Keratinocyte (primary cell): ENCODE measurements at regions not wholly inside any gene's neighbourhood (a gene's known extent, or its start where the extent isn't known, plus 50 kb on each side); places are given as distances from the start of the nearest gene placed in this dataset.

Experiments
- DNase-seq: peaks from one replicate; pipeline ENCODE4 v3.0.0-alpha.2; 2011; ENCODE audit warnings: low read depth, missing footprints, low spot score
- FAIRE-seq: peaks from 2 replicates; lab custom pipeline; 2011; peaks lifted over from hg19 to GRCh38; lab: Jason Lieb, UNC
- H2AFZ ChIP-seq: 2 replicates; pipeline ENCODE4 v1.6.0; 2012; ENCODE audit warnings: low read length, control low read depth, inconsistent platforms; ENCODE audit not compliant: control insufficient read depth
- H3K27ac ChIP-seq: 2 replicates; pipeline ENCODE4 v1.5.1; 2011; ENCODE audit warnings: low read length; ENCODE audit not compliant: control insufficient read depth, insufficient read depth
- H3K27me3 ChIP-seq: 3 replicates; pipeline ENCODE4 v1.6.0; 2011; ENCODE audit warnings: low read length; ENCODE audit not compliant: control insufficient read depth, insufficient read depth; ENCODE audit errors: extremely low read depth
- H3K36me3 ChIP-seq, 2 experiments: 2 replicates in 1 of 2; 3 replicates in 1 of 2; pipeline ENCODE4 v1.5.1; 2011; ENCODE audit warnings: low read length in 2 of 2, mild to moderate bottlenecking in 1 of 2; ENCODE audit not compliant: control insufficient read depth in 2 of 2, insufficient read depth in 2 of 2; ENCODE audit errors: extremely low read depth in 1 of 2
- H3K4me1 ChIP-seq: 3 replicates; pipeline ENCODE4 v1.5.1; 2011; ENCODE audit warnings: low read length; ENCODE audit not compliant: control insufficient read depth, insufficient read depth; ENCODE audit errors: extremely low read depth
- H3K4me2 ChIP-seq: 3 replicates; pipeline ENCODE4 v1.6.0; 2011; ENCODE audit warnings: low read depth, low read length; ENCODE audit not compliant: control insufficient read depth, insufficient read depth; ENCODE audit errors: extremely low read depth
- H3K4me3 ChIP-seq, 3 experiments: fragments of 200-600 bp in 1 of 3; sonication (generic) in 1 of 3; 2 replicates in 2 of 3; 3 replicates in 1 of 3; pipeline ENCODE4 v1.5.1; 2011 to 2016; ENCODE audit warnings: low read length in 3 of 3, mild to moderate bottlenecking in 3 of 3, control low read depth in 2 of 3, inconsistent platforms in 1 of 3, low read depth in 1 of 3, mixed read lengths in 1 of 3, mixed run types in 1 of 3, moderate library complexity in 1 of 3; ENCODE audit not compliant: control insufficient read depth in 2 of 3, insufficient read depth in 2 of 3; ENCODE audit errors: extremely low read depth in 1 of 3
- H3K79me2 ChIP-seq: 2 replicates; pipeline ENCODE4 v1.6.0; 2012; ENCODE audit warnings: low read length; ENCODE audit not compliant: control insufficient read depth, insufficient read depth
- H3K9ac ChIP-seq: 3 replicates; pipeline ENCODE4 v1.6.0; 2011; ENCODE audit warnings: low read length; ENCODE audit not compliant: control insufficient read depth, insufficient read depth; ENCODE audit errors: extremely low read depth
- H3K9me1 ChIP-seq: 3 replicates; pipeline ENCODE4 v1.6.0; 2011; ENCODE audit warnings: low read length; ENCODE audit not compliant: control insufficient read depth, insufficient read depth; ENCODE audit errors: extremely low read depth
- H3K9me3 ChIP-seq: 2 replicates; pipeline ENCODE4 v1.5.1; 2012; ENCODE audit warnings: low read depth, low read length; ENCODE audit not compliant: control insufficient read depth
- H4K20me1 ChIP-seq: 3 replicates; pipeline ENCODE4 v1.6.0; 2011; ENCODE audit warnings: low read length; ENCODE audit not compliant: control insufficient read depth, insufficient read depth; ENCODE audit errors: extremely low read depth
- CTCF ChIP-seq, 3 experiments: IDR thresholded peaks in 1 of 3; conservative IDR thresholded peaks in 1 of 3; optimal IDR thresholded peaks in 1 of 3; 2 replicates in 2 of 3; 3 replicates in 1 of 3; pipeline versions ENCODE3 to v1.5.1; 2011; ENCODE audit warnings: low read length in 3 of 3, mild to moderate bottlenecking in 3 of 3, moderate library complexity in 2 of 3, control low read depth in 1 of 3, inconsistent platforms in 1 of 3; ENCODE audit not compliant: insufficient read depth in 2 of 3; ENCODE audit errors: extremely low read depth in 1 of 3
- EZH2 ChIP-seq: IDR thresholded peaks from one replicate; pipeline ENCODE4 v1.6.1; 2012; ENCODE audit warnings: inconsistent platforms, mild to moderate bottlenecking, low read length, moderate library complexity
- dilution Hi-C: fragments of 300-500 bp; cut with MboI; formaldehyde crosslinking; loops from one replicate; pipeline ENCODE4 v1.7.0; 2020; ENCODE audit warnings: low sequenced_read_pairs; ENCODE audit not compliant: extremely low pct_ligation_motif_present

DNA sequence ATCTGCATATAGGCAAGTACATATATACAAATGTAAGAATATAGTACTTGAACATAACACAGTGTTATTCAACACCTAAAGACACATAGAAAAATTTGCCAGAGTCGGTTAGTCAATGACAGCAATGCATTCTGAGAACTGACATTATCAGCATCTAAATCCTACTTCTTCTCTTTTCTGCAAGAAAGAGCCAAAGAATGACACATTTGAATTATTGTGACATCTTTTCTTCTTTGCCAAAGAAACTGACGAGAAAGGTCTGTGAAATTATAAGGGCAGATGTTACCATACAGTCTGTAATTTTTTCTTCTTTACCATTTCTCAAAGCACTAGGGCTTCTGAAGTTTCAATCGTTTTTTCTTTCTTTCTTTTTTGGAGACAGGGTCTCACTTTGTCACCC is 350.9 kb upstream of the NBEA start:
- Histone ChIP-seq H3K4me1 (no peaks in the 10 kb centered on the region), H3K9ac (no peak overlapping the region), H3K9me3 (no peaks in the 10 kb centered on the region), H3K27me3 (no peaks in the 10 kb centered on the region), H3K36me3 (no peaks in the 10 kb centered on the region), H3K79me2 (no peaks in the 10 kb centered on the region), H3K4me3 (no peak overlapping the region), H4K20me1 (no peaks in the 10 kb centered on the region), H2AFZ (no peak overlapping the region), H3K9me1 (no peaks in the 10 kb centered on the region), H3K4me2 (no peak overlapping the region), H3K27ac (no peak overlapping the region)
- dilution Hi-C loops, result no loop called here
- TF ChIP-seq EZH2, result no peak
- TF ChIP-seq CTCF (optimal IDR thresholded peaks at IDR 0.05 in 1 of 3, IDR thresholded peaks at IDR 0.05 in 1 of 3, conservative IDR thresholded peaks at IDR 0.05 in 1 of 3; ENCODE audit: extremely low read depth in 1 of 3, insufficient read depth in 2 of 3, low read length in 3 of 3), result no peak
- DNase-seq (no peak), FAIRE-seq (no peak)

- H3K9me3 ChIP-seq, result no peaks in the 10 kb centered on the region
- no peak overlapping the region for H3K4me2 ChIP-seq
- dilution Hi-C loops, result no loop called here
- FAIRE-seq, result no peak
- H3K36me3 ChIP-seq, result no peaks in the 10 kb centered on the region
- no peaks in the 10 kb centered on the region for H3K9me1 ChIP-seq
- DNase-seq, result no peak
- no peak overlapping the region for H3K4me3 ChIP-seq
- H4K20me1 ChIP-seq, result no peaks in the 10 kb centered on the region
- no peak overlapping the region for H3K27ac ChIP-seq
- no peaks in the 10 kb centered on the region for H3K4me1 ChIP-seq
- no peak overlapping the region for H3K9ac ChIP-seq
- no peak overlapping the region for H2AFZ ChIP-seq
- H3K27me3 ChIP-seq, result no peaks in the 10 kb centered on the region
- H3K79me2 ChIP-seq, result no peaks in the 10 kb centered on the region
- TF ChIP-seq EZH2 (no peak), CTCF (optimal IDR thresholded peaks at IDR 0.05 in 1 of 3, IDR thresholded peaks at IDR 0.05 in 1 of 3, conservative IDR thresholded peaks at IDR 0.05 in 1 of 3; ENCODE audit: extremely low read depth in 1 of 3, insufficient read depth in 2 of 3, low read length in 3 of 3) (no peak)
Observed at GRCh38 chr13:34591900-34592529, 350.1 kb upstream of the NBEA start.
